IMR-90 (cell line): ENCODE measurements at regions not wholly inside any gene's neighbourhood (a gene's known extent, or its start where the extent isn't known, plus 50 kb on each side); places are given as distances from the start of the nearest gene placed in this dataset.

Source experiments
- ATAC-seq: fragments of 200-7000 bp; cut with Tn5 transposase; 2 replicates; pipeline ENCODE4 v1.9.1; 2020; ENCODE audit warnings: low read depth, mild to moderate bottlenecking, moderate library complexity
- BruUV-seq: library from RNA; stranded (reverse); fragments of 400-500 nt; replicated peaks from 2 replicates; lab custom pipeline; 2021; lab: Mats Ljungman, UMichigan
- CTCF ChIA-PET: fragments of 300-600 bp; formaldehyde crosslinking; extraction: SDS; loops from one replicate; lab custom pipeline; 2021; ENCODE audit warnings: antibody characterized with exemption; lab: Yijun Ruan, JAX
- POLR2A ChIA-PET: fragments of 300-600 bp; sonication (Branson Sonifier 250); formaldehyde crosslinking; loops from one replicate; lab custom pipeline; 2022; ENCODE audit warnings: antibody characterized with exemption; ENCODE audit not compliant: unreplicated experiment; lab: Charles Lee
- DNase-seq: peaks from one replicate; pipeline ENCODE4 v3.0.0; 2013
- H2AFZ ChIP-seq: replicated peaks from 2 replicates; pipeline ENCODE3; 2013; ENCODE audit warnings: low read length, mild to moderate bottlenecking; ENCODE audit not compliant: poor library complexity
- H2AK5ac ChIP-seq: 2 replicates; pipeline ENCODE4 v1.6.1; 2013; ENCODE audit warnings: low read depth, low read length, inconsistent platforms
- H2AK9ac ChIP-seq: replicated peaks from 2 replicates; pipeline ENCODE3; 2013; ENCODE audit warnings: mild to moderate bottlenecking, low read depth, low read length, moderate library complexity; ENCODE audit not compliant: poor library complexity
- H2BK120ac ChIP-seq: 2 replicates; pipeline ENCODE4 v1.6.1; 2013; ENCODE audit warnings: low read depth, low read length, inconsistent platforms
- H2BK15ac ChIP-seq: 3 replicates; pipeline ENCODE4 v1.6.1; 2013; ENCODE audit warnings: low read depth, low read length, inconsistent platforms
- H2BK20ac ChIP-seq: 2 replicates; pipeline ENCODE4 v1.6.1; 2013; ENCODE audit warnings: low read depth, mild to moderate bottlenecking, inconsistent platforms, low read length, moderate library complexity
- H2BK5ac ChIP-seq: 2 replicates; pipeline ENCODE4 v1.6.1; 2013; ENCODE audit warnings: mild to moderate bottlenecking, low read depth, low read length, inconsistent platforms; ENCODE audit not compliant: poor library complexity, severe bottlenecking
- H3K14ac ChIP-seq: replicated peaks from 2 replicates; pipeline ENCODE4 v1.6.1; 2013; ENCODE audit warnings: low read depth, low read length, inconsistent platforms
- H3K18ac ChIP-seq: 2 replicates; pipeline ENCODE4 v1.6.1; 2013; ENCODE audit warnings: low read depth, low read length, control low read depth
- H3K23ac ChIP-seq: 2 replicates; pipeline ENCODE4 v1.6.1; 2013; ENCODE audit warnings: low read depth, low read length, inconsistent platforms
- H3K27ac ChIP-seq: 2 replicates; pipeline ENCODE4 v1.5.1; 2013; ENCODE audit warnings: mild to moderate bottlenecking, control low read depth, low read length; ENCODE audit not compliant: insufficient read depth
- H3K27me3 ChIP-seq: 2 replicates; pipeline ENCODE4 v1.6.1; 2013; ENCODE audit warnings: low read length; ENCODE audit not compliant: control insufficient read depth, insufficient read depth
- H3K36me3 ChIP-seq: 2 replicates; pipeline ENCODE4 v1.6.1; 2013; ENCODE audit warnings: low read length, mixed read lengths; ENCODE audit not compliant: control insufficient read depth, insufficient read depth
- H3K4ac ChIP-seq: 2 replicates; pipeline ENCODE4 v1.6.1; 2013; ENCODE audit warnings: low read depth, low read length, inconsistent platforms
- H3K4me1 ChIP-seq: 2 replicates; pipeline ENCODE4 v1.6.1; 2013; ENCODE audit warnings: low read length, mixed read lengths; ENCODE audit not compliant: control insufficient read depth, insufficient read depth
- H3K4me2 ChIP-seq: 2 replicates; pipeline ENCODE4 v1.6.1; 2013; ENCODE audit warnings: low read depth, mild to moderate bottlenecking, control low read depth, low read length, moderate library complexity
- H3K4me3 ChIP-seq: 2 replicates; pipeline ENCODE4 v1.5.1; 2013; ENCODE audit warnings: low read depth, mild to moderate bottlenecking, control low read depth, low read length, moderate library complexity; ENCODE audit not compliant: insufficient read depth
- H3K56ac ChIP-seq: 2 replicates; pipeline ENCODE4 v1.6.1; 2013; ENCODE audit warnings: low read length, inconsistent platforms; ENCODE audit not compliant: insufficient read depth; ENCODE audit errors: extremely low read depth
- H3K79me1 ChIP-seq, 2 experiments: 2 replicates each; pipeline ENCODE4 v1.6.1; 2013; ENCODE audit warnings: low read length in 2 of 2, inconsistent platforms in 1 of 2, low read depth in 1 of 2
- H3K9ac ChIP-seq: 2 replicates; pipeline ENCODE4 v1.6.1; 2013; ENCODE audit warnings: low read depth, low read length, control low read depth
- H3K9me1 ChIP-seq: 2 replicates; pipeline ENCODE4 v1.6.1; 2013; ENCODE audit warnings: low read length, inconsistent platforms; ENCODE audit not compliant: insufficient read depth
- H3K9me3 ChIP-seq: 2 replicates; pipeline ENCODE4 v1.6.1; 2013; ENCODE audit warnings: low read length; ENCODE audit not compliant: control insufficient read depth, insufficient read depth
- H4K20me1 ChIP-seq: 2 replicates; pipeline ENCODE4 v1.6.1; 2013; ENCODE audit warnings: low read length, inconsistent platforms; ENCODE audit not compliant: insufficient read depth
- H4K5ac ChIP-seq: 2 replicates; pipeline ENCODE4 v1.6.1; 2013; ENCODE audit warnings: mild to moderate bottlenecking, low read depth, low read length, control low read depth
- H4K8ac ChIP-seq, 2 experiments: 2 replicates each; pipeline ENCODE4 v1.6.1; 2013; ENCODE audit warnings: low read depth in 2 of 2, low read length in 2 of 2, control low read depth in 1 of 2, inconsistent platforms in 1 of 2
- H4K91ac ChIP-seq: 2 replicates; pipeline ENCODE4 v1.6.1; 2013; ENCODE audit warnings: low read depth, low read length, inconsistent platforms; ENCODE audit not compliant: insufficient read depth
- BHLHE40 ChIP-seq: fragments of 150-350 bp; IDR thresholded peaks from 2 replicates; pipeline ENCODE4 v1.6.1; 2016; ENCODE audit warnings: mild to moderate bottlenecking, low read depth, low read length
- CHD1 ChIP-seq: IDR thresholded peaks from 2 replicates; pipeline ENCODE4 v1.6.1; 2012; ENCODE audit warnings: low read depth, low read length, improper control_type of control experiment
- FOS ChIP-seq: fragments of 150-350 bp; IDR thresholded peaks from 2 replicates; pipeline ENCODE4 v1.6.1; 2016; ENCODE audit warnings: low read depth, low read length
- MAFK ChIP-seq: IDR thresholded peaks from 2 replicates; pipeline ENCODE4 v1.6.1; 2012; ENCODE audit warnings: low read depth, low read length, improper control_type of control experiment
- MAZ ChIP-seq: IDR thresholded peaks from 2 replicates; pipeline ENCODE4 v1.6.1; 2012; ENCODE audit warnings: low read depth, mild to moderate bottlenecking, low read length, improper control_type of control experiment, moderate library complexity, borderline replicate concordance
- MXI1 ChIP-seq: IDR thresholded peaks from 2 replicates; pipeline ENCODE4 v1.6.1; 2012; ENCODE audit warnings: low read depth, mild to moderate bottlenecking, low read length, moderate library complexity, borderline replicate concordance
- NFE2L2 ChIP-seq: fragments of 150-350 bp; IDR thresholded peaks from 2 replicates; pipeline ENCODE4 v1.6.1; 2016; ENCODE audit warnings: low read depth, mild to moderate bottlenecking, low read length
- POLR2A ChIP-seq: IDR thresholded peaks from 2 replicates; pipeline ENCODE4 v1.6.1; 2012; ENCODE audit warnings: mild to moderate bottlenecking, low read depth, low read length
- RAD21 ChIP-seq: IDR thresholded peaks from 2 replicates; pipeline ENCODE4 v1.6.1; 2012; ENCODE audit warnings: low read length, improper control_type of control experiment
- RCOR1 ChIP-seq: IDR thresholded peaks from 2 replicates; pipeline ENCODE4 v1.6.1; 2012; ENCODE audit warnings: mild to moderate bottlenecking, low read length, improper control_type of control experiment; ENCODE audit not compliant: insufficient replicate concordance
- RFX5 ChIP-seq: IDR thresholded peaks from 2 replicates; pipeline ENCODE4 v1.8.0; 2012; ENCODE audit warnings: low read depth, mild to moderate bottlenecking, low read length, moderate library complexity
- SMC3 ChIP-seq: fragments of 150-350 bp; IDR thresholded peaks from 2 replicates; pipeline ENCODE4 v1.6.1; 2016; ENCODE audit warnings: low read depth, mild to moderate bottlenecking, antibody characterized with exemption, low read length, moderate library complexity
- WGBS, 2 experiments: methylation state at CpG; one replicate each; pipeline versions ENCODE4 v1.1.5 to v1.1.7; 2013; ENCODE audit warnings: missing lambda C conversion rate in 2 of 2; ENCODE audit not compliant: insufficient read length in 1 of 2; ENCODE audit errors: extremely low coverage in 2 of 2; 5-methylcytosine and 5-hydroxymethylcytosine counted together
- dilution Hi-C: fragments of 300-500 bp; cut with HindIII; formaldehyde crosslinking; loops from one replicate; pipeline ENCODE4 v1.14.3; 2018; ENCODE audit warnings: low sequenced_read_pairs; ENCODE audit not compliant: unreplicated experiment
- in situ Hi-C: fragments of 300-500 bp; cut with MboI; formaldehyde crosslinking; loops from 3 replicates; pipeline ENCODE4 v1.14.3; 2019; ENCODE audit warnings: low sequenced_read_pairs, inconsistent platforms, mixed read lengths
- intact Hi-C: fragments of 100-400 bp; cut with micrococcal nuclease; formaldehyde crosslinking; loops from 2 replicates; pipeline ENCODE4 v1.10.0; 2022
- TF ChIP-seq, protein P1 (sequence below): conservative IDR thresholded peaks from 2 replicates; pipeline ENCODE4 v1.5.1; 2012; ENCODE audit warnings: mild to moderate bottlenecking, low read depth, low read length, improper control_type of control experiment
- TF ChIP-seq, protein P2 (sequence below): fragments of 150-350 bp; IDR thresholded peaks from 2 replicates; pipeline ENCODE4 v1.6.1; 2017; ENCODE audit warnings: mild to moderate bottlenecking, antibody characterized with exemption, low read length, low read depth
- TF ChIP-seq, protein P3 (sequence below): fragments of 150-350 bp; IDR thresholded peaks from 2 replicates; pipeline ENCODE4 v1.6.1; 2016; ENCODE audit warnings: low read depth, mild to moderate bottlenecking, low read length, moderate library complexity, borderline replicate concordance

- no peak for TF ChIP-seq NFE2L2
- no peak for TF ChIP-seq MXI1
- TF ChIP-seq RCOR1 = no peak
- TF ChIP-seq, protein P1, sequence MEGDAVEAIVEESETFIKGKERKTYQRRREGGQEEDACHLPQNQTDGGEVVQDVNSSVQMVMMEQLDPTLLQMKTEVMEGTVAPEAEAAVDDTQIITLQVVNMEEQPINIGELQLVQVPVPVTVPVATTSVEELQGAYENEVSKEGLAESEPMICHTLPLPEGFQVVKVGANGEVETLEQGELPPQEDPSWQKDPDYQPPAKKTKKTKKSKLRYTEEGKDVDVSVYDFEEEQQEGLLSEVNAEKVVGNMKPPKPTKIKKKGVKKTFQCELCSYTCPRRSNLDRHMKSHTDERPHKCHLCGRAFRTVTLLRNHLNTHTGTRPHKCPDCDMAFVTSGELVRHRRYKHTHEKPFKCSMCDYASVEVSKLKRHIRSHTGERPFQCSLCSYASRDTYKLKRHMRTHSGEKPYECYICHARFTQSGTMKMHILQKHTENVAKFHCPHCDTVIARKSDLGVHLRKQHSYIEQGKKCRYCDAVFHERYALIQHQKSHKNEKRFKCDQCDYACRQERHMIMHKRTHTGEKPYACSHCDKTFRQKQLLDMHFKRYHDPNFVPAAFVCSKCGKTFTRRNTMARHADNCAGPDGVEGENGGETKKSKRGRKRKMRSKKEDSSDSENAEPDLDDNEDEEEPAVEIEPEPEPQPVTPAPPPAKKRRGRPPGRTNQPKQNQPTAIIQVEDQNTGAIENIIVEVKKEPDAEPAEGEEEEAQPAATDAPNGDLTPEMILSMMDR = no peak
- no peak for TF ChIP-seq CHD1
- TF ChIP-seq BHLHE40 = no peak
- no peak for TF ChIP-seq MAFK
- TF ChIP-seq RFX5 = no peak
- TF ChIP-seq RAD21 = no peak
- TF ChIP-seq, protein P2, sequence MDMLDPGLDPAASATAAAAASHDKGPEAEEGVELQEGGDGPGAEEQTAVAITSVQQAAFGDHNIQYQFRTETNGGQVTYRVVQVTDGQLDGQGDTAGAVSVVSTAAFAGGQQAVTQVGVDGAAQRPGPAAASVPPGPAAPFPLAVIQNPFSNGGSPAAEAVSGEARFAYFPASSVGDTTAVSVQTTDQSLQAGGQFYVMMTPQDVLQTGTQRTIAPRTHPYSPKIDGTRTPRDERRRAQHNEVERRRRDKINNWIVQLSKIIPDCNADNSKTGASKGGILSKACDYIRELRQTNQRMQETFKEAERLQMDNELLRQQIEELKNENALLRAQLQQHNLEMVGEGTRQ = no peak
- TF ChIP-seq MAZ = no peak
- TF ChIP-seq, protein P3, sequence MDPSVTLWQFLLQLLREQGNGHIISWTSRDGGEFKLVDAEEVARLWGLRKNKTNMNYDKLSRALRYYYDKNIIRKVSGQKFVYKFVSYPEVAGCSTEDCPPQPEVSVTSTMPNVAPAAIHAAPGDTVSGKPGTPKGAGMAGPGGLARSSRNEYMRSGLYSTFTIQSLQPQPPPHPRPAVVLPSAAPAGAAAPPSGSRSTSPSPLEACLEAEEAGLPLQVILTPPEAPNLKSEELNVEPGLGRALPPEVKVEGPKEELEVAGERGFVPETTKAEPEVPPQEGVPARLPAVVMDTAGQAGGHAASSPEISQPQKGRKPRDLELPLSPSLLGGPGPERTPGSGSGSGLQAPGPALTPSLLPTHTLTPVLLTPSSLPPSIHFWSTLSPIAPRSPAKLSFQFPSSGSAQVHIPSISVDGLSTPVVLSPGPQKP = no peak
- TF ChIP-seq FOS = no peak
- TF ChIP-seq POLR2A = no peak
- no peak for TF ChIP-seq SMC3
- Histone ChIP-seq H3K9ac (no peak overlapping the region), H3K79me1 (no peaks in the 10 kb centered on the region), H3K4me3 (no peak overlapping the region), H3K18ac (no peak overlapping the region), H3K27me3 (no peaks in the 10 kb centered on the region), H3K14ac (no peak overlapping the region), H2BK120ac (no peak overlapping the region), H2BK15ac (no peak overlapping the region), H4K5ac (no peak overlapping the region), H4K20me1 (no peaks in the 10 kb centered on the region), H3K56ac (no peak overlapping the region), H3K36me3 (no peaks in the 10 kb centered on the region), H3K4ac (no peak overlapping the region), H3K9me3 (peaks cover 13% of the 10 kb centered on the region), H3K4me1 (no peaks in the 10 kb centered on the region), H2AK5ac (no peak overlapping the region), H3K4me2 (no peak overlapping the region), H2AFZ (no peak overlapping the region), H3K27ac (no peak overlapping the region), H2AK9ac (no peak overlapping the region), H3K23ac (no peak overlapping the region), H4K91ac (no peak overlapping the region), H3K9me1 (no peaks in the 10 kb centered on the region), H2BK5ac (no peak overlapping the region), H4K8ac (no peak overlapping the region), H2BK20ac (no peak overlapping the region)
- in situ Hi-C loops (no loop called here), intact Hi-C loops (no loop called here), dilution Hi-C loops (no loop called here)
- ChIA-PET CTCF (no interaction called here), POLR2A (no interaction called here)
- ATAC-seq = no peak
- WGBS, 2 experiments = no CpG with 5 or more reads among the region's 6 CpGs
- no TSS peak for BruUV-seq
- no peak for DNase-seq
These were observed 117.9 kb downstream of the CPZ start for GRCh38 chr4:8710416-8710815.
